ENCODE measurements at regions not wholly inside any gene's neighbourhood (a gene's known extent, or its start where the extent isn't known, plus 50 kb on each side); places are given as distances from the start of the nearest gene placed in this dataset.
"Not testable (repeated sequence)": the region's sequence is repeated elsewhere in the genome, so short reads cannot be mapped to it uniquely, and the experiment has no call there.

DNA sequence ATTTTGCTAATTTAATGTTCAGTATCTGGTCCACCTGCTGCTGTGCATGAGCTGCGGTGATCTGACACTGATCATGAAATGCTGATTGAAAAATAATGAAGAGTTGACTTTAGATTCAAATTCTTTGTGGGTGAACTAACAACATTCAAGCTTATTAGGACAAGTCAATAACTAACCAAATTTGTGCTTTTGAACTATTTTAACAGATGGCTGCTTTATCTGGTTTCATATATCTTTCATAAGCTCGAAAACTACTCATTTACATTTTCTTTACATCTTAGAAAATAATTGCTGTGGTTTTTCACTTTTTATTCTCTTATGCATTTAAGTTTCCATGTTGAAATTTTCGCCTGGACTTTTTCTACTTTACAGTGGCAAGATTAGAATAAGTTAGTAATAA lies 274.8 kb upstream of the CCNG1 start:
- DNase-seq (ENCODE audit: low spot score), result no peak

DNA sequence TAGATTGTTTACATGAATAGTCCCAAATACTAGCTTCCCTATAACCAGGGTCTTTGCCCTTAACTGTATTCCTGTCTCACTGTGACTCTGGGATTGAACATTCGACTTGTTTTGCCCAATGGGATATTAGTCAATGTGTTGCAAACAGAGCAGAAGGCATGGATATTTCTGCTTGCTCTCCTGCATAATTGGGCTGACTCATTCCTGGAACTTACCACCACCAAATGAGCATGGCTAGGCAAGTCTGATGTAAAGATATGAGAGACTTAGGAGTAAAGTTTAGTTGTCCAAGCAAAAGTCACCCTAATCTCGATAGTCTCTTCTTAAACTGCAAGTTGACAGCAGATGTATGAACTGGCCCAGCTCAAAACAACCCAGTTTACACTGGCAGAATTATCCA lies 273.5 kb upstream of the CCNG1 start:
- no peak for DNase-seq (ENCODE audit: low spot score)

DNA sequence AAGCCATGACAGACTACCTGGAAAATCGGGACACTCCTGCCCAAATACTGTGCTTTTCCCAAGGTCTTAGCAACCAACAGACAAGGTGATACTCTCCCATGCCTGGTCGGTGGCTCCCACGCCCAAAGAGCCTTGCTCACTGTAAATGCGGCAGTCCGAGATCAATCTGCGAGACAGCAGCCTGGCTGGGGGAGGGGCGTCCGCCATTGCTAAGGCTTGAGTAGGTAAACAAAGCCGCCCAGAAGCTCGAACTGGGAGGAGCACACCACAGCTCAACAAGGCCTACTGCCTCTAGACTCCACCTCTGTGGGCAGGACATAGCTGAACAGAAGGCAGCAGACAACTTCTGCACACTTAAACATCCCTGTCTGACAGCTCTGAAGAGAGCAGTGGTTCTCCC lies 272.1 kb upstream of the CCNG1 start:
- DNase-seq (ENCODE audit: low spot score), result no peak

DNA sequence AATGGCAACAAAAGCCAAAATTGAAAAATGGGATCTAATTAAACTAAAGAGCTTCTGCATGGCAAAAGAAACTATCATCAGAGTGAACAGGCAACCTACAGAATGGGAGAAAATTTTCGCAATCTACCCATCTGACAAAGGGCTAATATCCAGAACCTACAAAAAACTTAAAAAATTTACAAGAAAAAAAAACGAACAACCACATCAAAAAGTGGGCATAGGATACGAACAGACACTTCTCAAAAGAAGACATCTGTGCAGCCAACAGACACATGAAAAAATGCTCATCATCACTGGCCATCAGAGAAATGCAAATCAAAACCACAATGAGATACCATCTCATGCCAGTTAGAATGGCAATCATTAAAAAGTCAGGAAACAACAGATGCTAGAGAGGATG lies 267.2 kb upstream of the CCNG1 start:
- DNase-seq (ENCODE audit: low spot score), result not testable (repeated sequence)

DNA sequence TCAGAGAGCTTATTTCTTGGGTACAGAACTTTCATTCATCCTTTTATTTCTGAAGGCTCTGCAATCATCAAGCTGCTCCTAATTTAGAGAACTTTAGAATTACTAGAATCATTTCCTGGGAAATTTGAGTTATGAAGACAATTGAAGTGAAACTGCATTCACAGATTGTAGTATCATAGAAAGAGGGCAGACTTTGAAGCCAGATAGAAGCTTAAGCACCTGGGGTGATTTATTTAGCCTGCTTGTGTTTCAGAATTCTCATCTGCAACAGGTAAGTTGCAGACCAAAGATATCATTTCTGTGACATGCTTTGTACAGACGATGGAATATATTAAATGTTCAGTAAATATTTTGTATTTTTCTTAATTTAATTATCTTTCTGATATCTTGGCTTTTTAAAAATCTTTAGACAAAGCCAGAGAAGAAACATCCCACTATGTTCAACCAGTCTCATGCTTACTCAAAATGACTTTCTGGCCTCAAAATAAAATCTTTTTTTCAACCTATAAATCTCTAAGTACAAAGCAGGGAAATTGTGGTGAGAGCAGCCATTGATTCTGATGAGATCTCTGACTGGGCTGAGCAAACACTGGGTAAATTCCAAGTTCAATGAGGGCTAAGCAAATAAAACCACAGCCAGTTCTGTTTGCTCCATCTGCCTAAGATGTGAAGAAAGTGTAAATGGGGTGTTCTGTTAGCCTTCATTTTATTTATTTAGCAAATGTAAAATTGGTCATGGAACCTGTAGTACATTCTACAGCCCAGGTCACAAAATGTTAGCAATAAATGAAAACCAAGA lies 264.7 kb upstream of the CCNG1 start:
- no peak for DNase-seq (ENCODE audit: low spot score)

DNA sequence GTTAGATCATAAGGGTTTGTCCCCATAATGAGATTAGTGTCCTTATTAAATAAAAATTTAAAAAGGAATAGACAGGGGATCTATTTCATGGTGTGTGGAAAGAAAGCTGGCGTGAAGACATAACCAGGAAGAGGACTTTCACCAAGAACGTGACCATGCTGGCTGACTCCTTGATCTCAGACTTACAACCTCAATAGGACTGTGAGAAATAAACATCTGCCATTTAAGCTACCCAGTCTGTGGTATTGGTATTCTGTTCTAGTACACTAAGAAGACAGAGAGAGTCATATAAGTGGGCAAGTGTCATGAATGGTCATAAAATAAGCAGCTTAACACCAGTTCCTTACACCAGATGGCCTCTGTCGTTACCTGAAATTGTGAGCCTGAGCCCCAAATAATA lies 259.4 kb upstream of the CCNG1 start:
- no peak for DNase-seq (ENCODE audit: low spot score)

DNA sequence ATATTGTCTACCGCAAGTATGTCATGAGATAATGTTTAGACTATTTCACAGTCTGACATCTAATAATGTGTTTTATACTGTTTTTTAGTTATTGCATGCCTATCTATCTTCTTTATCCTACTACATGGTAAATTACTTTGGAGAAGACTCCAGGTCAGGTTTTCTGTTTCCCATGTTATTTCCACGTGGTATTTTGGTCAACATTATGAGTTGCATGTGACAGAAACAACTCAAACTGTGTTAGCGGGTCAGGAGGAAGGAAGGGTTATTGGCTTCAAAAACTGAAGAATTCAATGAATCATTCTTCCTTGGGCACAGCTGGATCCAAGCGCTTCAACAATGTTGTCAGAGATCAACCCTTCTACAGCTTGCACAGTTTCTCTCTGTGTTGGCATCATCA lies 252.1 kb upstream of the CCNG1 start:
- DNase-seq (ENCODE audit: low spot score), result no peak

DNA sequence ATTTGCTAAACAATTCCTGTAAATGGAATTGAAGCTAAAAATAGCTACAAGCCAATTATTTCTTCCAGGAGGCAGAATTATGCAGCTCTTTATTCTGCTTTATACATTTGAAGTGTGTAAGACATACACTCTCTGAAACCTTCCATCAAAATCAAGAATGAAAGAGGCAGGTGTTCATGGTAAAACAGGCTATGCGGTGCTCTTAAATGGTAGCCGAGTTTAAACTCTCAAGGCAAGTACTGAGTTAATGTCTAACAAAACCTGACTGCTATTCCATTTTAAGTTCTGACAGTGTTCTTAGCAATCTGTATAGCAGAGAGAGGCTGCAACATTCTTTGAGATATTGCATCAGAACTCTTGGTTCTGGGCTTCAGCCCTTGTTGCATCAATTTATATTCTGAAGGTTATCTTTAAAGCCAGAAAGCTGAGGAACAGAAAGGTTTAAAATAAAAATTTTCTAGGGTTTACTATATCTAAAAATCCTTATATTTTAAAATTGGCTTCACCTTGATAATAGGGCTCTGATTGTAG lies 248.3 kb upstream of the CCNG1 start:
- DNase-seq (ENCODE audit: low spot score), result no peak

DNA sequence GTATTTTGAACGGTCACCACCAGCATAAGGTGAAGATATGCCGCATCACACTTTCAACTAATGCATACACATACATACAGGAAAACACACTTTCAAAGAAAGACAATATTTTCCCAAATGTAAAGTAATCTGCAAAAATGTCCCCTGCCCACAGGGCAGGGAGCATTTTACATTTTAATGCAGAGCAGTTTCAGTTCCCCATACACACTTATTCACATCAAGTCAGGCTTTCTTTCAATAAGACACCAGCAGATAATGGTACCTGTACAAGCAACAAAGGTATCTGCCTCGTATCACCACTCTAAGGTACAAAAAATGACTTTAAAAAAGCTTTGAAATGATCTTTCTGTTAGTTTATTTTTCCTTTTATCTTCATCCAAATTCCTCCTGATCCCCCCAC lies 247.1 kb upstream of the CCNG1 start:
- no peak for DNase-seq (ENCODE audit: low spot score)

DNA sequence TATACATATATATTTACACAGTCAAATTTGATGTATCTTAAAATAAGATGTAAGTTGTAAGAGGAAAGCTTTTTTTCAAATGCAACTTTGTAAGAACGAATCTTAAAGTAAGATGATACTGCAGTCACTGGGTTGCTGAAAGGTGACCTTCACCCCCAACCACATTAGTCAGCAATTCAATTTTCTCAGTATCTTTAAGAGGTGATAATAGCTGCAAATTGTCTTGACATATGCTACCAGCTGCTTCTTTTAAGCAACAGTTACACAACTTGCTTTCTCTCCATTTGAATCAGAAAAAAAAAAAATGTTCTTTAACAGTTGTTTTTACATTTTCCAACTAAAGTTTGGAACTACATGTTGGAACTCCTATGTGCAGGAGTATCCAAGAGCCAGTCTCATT lies 246.6 kb upstream of the CCNG1 start:
- DNase-seq (ENCODE audit: low spot score), result no peak

DNA sequence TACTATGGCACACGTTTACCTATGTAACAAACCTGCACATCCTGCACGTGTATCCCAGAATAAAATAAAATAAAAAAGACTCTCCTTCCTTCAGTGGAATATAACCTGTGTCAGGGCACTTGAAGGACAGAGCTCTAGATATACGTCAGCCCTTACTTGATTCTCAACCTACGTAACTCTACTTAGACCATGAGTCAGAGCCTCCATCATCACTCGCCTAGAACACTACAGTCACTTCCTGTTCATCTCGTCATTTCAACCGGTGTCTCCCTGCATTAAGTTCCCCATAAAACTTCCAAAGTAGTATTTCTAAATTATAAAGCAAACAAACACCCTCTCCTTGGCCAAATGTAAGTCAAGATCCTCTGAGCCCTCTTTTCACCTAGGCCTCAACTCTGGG lies 243.5 kb upstream of the CCNG1 start:
- DNase-seq (ENCODE audit: low spot score), result peak; percentile 78

DNA sequence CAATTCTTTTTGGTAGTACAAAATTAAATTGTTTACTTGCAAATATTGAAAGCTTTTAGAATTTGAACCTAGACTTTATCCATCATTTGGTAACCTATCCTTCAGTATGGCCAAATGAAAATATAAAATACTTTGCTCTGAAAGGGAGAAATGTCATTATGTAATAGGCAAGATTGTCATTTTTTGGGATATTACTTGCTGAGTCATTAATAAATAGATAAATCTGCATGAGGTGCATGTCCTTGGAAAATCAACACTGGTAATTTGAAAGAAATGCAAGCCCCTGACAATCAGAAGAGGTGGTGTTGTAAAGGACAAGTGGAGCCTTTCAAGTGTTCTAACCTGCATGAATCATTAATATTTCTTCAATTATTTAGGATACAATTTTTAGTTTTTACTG lies 231.8 kb upstream of the CCNG1 start:
- DNase-seq (ENCODE audit: low spot score), result no peak

DNA sequence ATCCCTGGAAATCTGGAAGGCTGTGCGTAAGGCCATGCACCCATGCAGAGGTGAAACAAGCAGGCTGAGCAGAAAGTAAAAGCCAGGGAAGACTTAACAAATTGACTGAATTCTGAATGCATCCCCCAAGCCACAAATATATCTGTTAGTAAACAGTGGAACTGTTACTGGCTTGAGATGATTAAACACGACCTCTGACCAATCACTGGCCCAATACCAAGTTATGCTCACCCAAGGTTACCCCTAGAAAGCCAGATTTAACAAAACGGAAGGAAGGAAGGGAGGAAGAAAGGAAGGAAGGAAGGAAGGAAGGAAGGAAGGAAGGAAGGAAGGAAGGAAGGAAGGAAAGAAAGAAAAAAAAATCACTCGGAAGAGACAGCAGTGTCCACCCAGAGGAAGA lies 215.8 kb upstream of the CCNG1 start:
- no peak for DNase-seq (ENCODE audit: low spot score)

DNA sequence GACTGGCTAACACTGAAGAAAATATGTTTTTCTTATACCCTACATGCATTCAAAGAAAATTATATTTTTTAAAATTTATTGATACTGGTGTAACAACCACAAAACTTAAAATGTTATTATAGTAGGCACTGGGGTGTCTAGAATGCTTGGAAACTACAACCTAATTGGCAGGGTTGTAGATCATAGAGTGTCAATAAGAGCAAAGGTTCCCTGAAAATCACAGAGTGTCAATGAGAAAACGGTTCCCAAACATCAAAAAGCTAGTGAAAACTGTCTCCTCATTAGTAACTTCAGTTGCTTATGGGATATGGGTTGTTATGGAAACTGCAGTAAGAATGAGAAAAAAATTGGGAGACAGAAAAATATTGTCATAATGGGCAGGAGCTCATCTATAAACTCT lies 214.4 kb upstream of the CCNG1 start:
- no peak for DNase-seq (ENCODE audit: low spot score)

DNA sequence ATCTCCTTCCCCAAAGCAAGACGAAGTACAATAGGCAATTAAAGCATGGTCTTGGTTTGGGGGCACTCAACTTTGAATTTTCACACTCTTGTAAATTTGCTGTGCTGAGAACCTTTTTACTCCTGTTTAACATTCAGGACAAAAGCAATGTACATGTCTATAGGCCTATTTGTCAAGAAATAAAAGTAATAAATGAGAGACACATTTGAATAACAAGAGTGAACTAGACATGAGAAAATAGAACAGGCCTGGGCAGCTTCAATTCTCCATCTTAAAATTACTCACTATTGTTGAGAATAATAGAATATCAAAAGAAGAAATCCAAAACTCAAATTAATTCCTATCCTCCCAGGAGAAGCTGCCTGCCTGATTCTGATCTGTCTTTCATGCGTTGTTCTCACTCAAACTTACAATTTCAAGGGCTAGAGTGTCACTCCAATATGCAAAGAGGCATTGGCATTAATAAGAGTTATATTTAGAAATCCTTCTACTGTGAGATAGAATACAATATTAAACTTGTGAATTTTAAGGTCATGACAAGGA lies 192.9 kb upstream of the CCNG1 start:
- no peak for DNase-seq (ENCODE audit: low spot score)

DNA sequence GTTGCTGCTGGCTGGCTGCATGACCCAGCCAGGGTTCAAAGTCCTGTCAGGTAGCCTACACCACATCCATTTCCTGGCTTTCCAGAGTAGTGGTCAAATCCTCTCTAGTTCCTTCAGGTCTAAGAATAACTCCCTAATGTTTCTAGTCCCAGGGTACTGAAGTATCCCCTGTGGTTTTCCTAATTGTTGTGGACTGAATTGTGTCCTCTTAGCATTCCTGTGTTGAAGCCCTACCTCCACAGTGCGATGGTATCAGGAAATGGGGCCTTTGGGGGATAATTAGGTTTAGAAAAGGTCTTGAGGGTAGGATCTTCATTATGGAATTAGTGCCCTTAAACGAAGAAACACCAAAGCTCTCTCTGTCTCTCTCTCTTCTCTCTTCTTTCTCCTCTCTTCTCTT lies 191.8 kb upstream of the CCNG1 start:
- no peak for DNase-seq (ENCODE audit: low spot score)

DNA sequence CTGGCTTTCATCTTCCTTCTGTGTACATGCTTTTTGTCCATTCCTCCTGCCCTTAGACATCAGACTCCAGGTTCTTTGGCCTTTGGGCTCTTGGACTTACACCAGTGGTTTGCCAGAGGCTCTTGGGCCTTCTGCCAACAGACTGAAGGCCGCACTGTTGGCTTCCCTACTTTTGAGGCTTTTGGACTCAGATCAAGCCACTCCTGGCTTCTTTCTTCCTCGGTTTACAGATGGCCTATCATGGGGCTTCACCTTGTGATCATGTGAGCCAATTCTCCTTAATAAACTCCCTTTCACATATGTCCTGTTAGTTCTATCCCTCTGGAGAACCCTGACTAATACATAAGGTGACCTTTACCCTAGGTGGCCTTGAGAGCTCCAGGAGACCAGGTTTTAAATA lies 189.1 kb upstream of the CCNG1 start:
- DNase-seq (ENCODE audit: low spot score), result no peak

DNA sequence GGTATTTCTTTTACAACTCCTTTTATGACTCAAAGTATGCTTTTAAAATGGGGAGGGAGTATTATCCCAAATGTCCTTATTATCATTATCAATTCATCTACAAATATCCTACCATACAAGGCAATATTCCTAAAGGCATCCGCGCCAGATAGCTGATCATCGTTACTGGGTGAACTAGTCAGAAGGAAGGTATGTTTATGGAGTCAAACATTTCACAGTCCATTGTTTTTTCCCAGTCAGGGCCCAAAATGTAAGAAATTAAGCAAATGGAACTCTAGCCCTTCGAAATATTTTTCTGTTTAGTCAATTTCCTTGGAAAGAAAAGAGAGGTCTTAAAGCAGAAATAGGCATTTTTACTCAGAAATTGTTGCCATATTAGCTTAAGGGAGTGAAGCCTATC lies 188.5 kb upstream of the CCNG1 start:
- no peak for DNase-seq (ENCODE audit: low spot score)

DNA sequence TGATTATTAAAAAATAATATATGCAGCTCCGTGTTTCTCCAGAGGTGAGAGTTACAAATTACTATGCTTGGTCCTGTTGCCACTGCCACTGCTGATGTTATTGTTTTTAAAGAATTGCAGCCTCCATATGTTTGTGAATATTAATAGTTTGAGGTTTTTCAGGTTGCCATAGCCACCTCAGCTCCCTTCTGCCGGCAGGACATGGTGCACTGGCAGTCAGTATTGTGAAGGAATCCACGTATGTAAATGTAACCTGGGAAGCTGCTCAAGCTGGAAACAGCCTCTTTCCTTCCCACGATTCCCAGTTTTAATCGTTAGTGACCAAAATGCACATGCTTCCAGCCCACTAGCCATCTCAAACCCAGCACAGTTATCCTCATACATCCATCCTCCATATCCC lies 184.4 kb upstream of the CCNG1 start:
- DNase-seq (ENCODE audit: low spot score), result no peak

DNA sequence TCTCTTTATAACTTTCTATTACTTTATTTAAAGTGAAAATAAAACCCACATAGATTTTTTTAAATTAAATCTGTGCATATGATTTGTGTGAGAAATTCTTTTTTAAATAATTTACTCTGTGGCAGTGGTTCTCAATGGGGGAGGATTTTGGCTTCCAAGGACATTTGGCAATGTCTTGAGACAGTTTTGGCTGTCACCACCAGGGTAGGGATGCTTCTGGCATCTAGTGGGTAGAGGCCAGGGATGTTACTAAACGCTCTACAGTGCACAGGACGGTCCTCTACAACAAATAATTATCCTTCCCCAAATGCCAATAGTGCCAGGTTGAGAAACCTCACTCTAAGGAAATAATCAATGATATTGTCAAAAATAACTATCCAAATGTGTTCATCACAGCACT lies 177.9 kb upstream of the CCNG1 start:
- DNase-seq (ENCODE audit: low spot score), result no peak

DNA sequence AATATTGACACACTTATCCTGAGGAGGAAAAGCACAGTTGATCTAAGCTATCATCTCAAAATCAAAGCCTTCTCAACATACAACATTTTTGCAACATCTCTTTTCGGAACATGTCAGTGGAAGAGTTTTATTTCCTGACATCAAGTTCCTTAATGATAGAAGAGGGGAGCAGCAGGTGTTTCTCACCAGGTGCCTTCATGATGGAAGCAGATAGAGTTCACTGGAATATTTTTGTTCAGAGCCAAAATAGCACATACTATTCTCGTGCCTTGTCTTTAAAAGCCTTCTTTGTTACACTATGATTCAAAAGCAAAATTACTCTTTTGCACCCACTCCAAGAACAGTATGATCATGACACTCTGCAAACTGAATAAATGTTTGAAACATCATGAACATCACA lies 176.9 kb upstream of the CCNG1 start:
- no peak for DNase-seq (ENCODE audit: low spot score)

DNA sequence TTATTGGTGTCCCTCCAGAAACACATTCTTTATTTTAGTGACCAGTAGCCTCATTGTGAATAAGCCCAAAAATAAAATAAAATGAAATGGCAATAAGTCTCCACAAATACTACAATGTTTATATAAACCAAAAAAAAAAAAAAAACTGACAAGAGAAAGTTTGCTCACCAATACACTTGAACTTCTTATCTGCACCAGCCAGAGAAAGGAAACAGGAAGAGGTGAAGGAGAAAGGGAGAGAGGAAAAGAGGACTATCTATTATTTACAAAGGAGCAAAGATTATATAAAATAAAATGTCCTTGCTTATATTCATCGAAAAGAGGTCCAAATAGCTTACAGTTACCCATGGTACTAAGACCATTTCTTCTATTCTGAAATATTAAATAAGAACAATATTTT lies 176.4 kb upstream of the CCNG1 start:
- DNase-seq (ENCODE audit: low spot score), result no peak

DNA sequence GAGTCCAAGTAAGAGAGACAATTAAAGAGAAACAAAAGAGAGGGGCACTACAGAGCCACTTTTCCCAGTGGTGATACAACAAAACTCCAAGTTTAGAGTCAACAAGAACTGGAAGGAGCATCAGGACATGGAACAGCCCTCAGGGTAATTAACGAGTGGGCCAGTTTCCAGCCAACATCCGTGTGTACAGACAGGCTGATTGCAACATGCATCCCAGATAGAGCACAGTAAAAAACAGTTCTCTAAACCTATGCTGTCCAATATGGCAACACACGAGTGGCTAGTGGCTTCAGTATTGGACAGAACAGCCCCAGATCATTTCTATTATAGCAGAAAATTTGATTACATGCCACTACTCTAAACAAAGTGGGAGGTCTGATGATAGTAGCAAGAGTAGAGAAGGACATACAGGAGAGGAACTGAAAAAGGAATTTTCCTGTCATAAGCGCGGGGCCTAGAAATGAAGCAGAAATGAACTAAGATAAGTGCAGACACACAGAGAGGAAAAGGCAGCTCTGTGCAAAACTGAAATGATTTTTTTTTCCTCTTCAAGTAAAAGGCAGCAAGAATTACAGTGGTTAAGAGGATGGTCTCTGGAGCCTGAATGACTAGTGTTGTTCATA lies 175.6 kb upstream of the CCNG1 start:
- DNase-seq (ENCODE audit: low spot score), result no peak

DNA sequence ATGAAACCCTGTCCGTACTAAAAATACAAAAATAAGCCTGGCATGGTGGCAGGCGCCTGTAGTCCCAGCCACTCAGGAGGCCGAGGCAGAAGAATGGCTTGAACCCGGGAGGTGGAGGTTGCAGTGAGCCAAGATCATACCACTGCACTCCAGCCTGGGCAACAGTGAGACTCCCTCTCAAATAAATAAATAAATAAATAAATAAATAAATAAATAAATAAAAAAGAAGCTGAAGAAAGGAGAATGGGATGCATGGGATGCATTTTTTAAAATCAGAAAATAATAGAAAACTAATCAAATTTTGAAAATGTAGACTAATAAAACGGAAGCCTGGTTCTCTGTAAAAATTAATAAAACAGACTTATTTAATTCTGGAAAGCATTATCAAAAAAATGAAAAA lies 171.1 kb upstream of the CCNG1 start:
- not testable (repeated sequence) for DNase-seq (ENCODE audit: low spot score)
